ENCODE measurements at regions not wholly inside any gene's neighbourhood (a gene's known extent, or its start where the extent isn't known, plus 50 kb on each side); places are given as distances from the start of the nearest gene placed in this dataset.
"Not testable (repeated sequence)": the region's sequence is repeated elsewhere in the genome, so short reads cannot be mapped to it uniquely, and the experiment has no call there.

DNA sequence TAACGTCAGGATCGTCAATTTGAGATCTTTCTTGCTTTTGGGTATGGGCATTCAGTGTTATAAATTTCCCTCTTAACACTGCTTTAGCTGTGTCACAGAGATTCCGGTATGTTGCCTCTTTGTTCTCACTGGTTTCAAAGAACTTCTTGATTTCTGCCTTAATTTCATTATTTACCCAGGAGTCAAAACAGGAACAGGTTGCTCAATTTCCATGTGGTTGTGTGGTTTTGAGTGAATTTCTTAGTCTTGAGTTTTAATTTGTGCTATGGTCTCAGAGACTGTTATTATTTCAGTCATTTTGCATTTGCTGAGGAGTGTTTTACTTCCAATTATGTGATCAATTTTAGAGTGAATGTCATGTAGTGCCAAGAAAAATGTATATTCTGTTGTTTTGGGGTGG, 153.1 kb downstream of the PCDH17 start:
- FAIRE-seq, result no peak

- FAIRE-seq, result no peak
Observed at GRCh38 chr13:57787058-57787791, 155.7 kb downstream of the PCDH17 start.

DNA sequence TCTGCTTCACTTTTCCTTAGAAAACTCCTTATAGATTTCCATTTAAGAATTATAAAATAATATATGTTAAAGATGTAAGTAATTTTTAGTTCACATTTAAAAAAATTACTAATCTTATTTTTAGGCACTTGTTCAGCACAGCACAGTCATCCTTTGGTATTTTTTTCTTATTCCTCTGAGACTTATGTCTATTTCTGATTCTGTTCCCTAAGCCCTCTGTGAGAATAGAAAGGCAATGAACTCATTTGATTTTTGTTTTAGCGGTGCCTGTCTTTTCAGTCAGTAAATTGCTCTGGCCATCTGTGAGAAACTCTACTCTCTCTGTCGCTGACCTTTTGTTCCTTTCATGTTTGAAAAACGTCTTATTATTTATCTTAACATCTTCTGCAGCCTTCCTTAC, 168.1 kb downstream of the PCDH17 start:
- no peak for FAIRE-seq

DNA sequence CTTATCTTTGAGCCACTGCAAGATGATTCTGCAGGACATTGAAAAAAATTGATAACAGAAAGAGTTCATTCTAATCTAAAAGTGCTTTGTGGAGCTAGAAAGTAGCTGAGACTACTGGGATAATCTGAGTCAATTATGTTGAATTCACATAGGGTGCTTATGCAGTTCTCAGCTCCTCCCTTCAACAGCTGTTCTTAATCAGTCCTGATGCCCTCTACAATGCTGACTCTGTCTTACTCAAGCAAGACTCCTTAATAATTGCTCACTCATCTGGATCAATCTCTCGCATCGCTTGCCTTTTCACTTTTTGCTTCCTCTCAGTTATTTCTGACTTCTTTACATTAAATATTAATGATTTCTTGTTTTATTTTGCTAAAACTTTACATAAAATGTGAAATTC, 182.1 kb downstream of the PCDH17 start:
- no peak for FAIRE-seq

- FAIRE-seq, result no peak
Observed at GRCh38 chr13:57815600-57815999, 184.1 kb downstream of the PCDH17 start.

- FAIRE-seq, result no peak
Observed at GRCh38 chr13:57820924-57821323, 189.4 kb downstream of the PCDH17 start.

- FAIRE-seq, result no peak
Observed at GRCh38 chr13:57823704-57824103, 192.2 kb downstream of the PCDH17 start.

DNA sequence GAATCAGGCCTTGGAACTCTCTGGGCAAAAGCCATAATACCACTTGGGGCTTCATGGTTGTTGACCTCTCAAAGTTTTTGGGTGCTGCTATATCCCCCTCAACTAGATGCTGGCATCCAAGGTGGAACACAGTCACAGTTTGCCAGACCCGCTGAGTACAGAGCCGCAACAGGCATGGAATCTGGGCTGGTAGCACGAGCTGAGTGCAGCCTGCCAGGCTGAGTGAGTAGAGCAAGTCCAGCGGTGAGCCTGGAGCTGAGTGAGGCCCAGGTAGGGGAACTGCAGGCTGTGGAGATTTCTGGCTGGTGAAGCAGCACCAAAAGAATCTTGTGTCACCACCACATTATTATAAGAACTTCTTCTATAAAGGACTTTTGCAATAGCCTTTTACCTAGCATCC, 192.6 kb downstream of the PCDH17 start:
- FAIRE-seq, result no peak

DNA sequence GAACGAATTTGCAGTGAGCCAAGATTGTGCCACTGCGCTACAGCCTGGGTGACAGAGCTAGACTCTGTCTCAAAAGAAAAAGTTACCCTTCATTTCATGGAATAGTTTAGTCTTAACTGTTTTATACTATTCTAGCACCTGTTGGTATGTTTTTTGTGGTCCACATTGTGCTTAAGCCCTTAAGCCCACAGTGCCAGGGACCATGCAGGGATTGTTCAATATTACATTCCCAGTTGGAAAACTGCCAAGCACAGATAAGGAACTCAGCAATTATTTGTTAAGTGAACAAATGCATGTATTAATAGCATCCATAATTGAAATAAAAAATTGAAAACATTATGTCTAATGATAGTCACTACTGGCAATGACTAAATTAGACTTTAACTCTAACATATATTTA, 193.5 kb downstream of the PCDH17 start:
- no peak for FAIRE-seq

DNA sequence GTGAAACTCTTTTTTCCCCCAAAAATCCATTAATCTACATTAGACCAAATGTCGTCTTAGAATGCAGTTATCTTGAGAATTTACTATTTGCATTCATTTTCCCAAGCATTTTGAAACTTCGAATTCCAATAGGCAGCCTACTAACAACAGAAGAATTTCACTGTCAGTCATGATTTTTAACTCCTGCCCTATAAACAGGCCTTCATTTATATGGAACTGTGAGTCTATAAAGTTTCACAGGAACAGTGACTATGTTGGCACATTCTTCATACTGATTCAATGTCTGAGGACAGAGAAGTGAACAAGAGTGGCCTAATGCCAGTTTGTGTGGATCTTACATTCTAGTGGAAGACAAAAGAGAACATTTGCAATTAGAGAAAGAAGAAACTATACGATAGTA, 198.0 kb downstream of the PCDH17 start:
- FAIRE-seq, result no peak

- FAIRE-seq, result no peak
Observed at GRCh38 chr13:57832187-57832586, 200.6 kb downstream of the PCDH17 start.

DNA sequence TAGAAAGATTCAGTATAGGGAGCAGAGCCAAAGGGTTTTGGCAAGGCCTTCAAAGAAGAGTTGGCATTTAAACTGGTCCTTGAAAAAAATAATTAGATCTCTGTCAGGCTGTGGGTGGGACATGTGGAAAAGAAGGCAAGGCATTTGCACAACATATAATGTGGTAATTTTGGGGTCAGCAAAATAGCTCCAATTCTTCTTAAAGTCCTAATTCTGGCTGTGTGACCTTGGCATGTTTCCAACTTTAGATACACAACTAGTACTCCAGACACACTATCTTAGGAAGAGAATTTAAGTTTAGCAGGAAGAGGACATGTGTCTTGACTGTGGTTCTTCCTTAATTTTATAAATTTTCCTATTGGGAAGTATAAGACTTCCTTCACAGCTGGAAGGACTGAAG, 206.3 kb downstream of the PCDH17 start:
- FAIRE-seq, result no peak

DNA sequence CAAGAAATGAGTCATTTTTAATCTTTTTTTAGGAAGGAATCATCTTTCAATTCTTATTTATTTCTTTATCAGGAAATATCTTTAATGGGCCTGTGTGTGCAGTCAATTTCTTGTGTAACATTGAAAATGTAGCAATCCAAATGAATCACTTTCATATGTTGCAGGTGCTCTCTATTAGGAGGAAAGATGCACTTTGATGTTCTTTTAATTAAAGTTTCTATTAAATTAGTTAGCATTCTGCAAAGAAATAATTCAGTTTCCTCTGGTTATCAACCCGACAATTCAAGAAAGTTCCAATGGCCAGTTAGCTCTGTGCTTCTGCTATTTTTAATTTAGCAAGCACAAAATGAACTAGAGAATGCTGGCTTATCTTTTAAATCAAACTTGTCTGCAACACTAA, 212.0 kb downstream of the PCDH17 start:
- no peak for FAIRE-seq

DNA sequence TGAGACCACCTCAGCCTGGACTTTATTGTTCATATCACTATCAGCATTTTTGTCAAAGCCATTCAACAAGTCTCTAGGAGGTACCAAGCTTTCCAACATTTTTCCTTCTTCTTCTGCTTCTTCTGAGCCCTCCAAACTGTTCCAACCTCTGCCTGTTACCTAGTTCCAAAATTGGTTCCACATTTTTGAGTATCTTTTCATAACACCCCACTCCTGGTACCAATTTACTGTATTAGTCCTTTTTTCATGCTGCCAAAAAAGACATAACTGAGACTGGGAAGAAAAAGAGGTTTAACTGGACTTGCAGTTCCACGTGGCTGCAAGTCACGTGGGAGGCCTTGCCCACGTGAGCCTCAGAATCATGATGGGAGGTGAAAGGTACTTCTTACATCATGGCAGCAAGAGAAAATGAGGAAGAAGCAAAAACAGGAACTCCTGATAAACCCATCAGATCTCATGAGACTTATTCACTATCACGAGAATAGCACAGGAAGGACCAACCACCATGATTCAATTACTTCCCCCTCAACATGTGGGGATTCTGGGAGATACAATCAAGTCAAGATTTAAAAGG, 215.1 kb downstream of the PCDH17 start:
- no peak for FAIRE-seq

DNA sequence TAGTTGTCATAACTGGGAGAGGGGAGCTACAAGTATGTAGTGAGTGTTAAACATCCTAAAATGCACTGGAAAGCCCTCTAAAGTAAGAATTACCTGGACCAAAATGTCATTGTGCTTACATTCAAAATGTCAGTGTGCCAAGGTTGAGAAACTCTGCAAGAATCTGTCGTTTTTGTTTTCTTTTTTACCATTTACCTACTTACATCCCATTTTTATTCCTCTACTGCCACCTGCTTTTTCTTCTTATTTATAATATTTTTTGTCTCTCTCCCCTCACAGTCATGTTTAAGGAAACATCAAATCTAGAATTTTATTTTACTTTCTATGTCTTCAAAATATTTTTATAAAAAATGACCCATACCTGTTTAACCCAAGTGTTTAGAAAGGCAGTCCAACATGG, 226.4 kb downstream of the PCDH17 start:
- no peak for FAIRE-seq

DNA sequence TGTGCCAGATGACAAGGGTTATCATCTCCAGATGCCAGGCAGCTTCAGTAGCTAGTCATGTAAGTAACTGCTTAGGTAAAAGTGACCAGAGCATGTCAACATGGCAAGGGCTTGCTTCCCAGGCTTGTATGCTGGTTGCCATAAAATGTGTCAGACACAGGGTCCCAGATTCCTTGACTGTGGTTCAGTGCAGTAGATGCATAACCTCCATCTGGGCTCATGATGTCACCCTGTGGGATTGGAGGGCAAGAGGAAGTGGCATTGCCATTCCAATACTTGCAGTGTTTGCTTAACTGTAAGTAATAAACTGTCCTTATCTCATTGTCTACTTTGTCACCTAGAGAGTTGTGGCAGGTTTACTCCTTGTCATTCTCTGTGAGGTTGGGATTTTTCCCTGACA, 226.8 kb downstream of the PCDH17 start:
- no peak for FAIRE-seq

DNA sequence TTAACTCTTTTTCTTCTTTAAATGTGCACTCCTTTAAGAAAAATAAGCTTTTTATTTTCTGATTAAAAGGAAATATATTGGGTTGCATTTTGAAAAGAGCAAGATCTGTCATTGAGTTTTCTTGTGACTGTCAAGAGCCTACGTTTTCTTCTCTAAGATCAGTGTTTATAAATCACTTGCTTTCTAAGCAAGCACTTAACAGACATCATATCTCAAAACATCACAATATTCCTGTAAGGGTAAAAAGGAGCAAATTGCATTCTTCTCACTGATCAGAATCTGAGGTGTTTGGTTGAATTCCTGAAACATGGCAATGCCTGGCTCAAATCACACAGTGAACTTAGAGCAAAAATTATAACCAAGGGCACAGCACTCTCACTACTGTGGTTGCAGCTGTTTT, 231.3 kb downstream of the PCDH17 start:
- FAIRE-seq, result no peak

DNA sequence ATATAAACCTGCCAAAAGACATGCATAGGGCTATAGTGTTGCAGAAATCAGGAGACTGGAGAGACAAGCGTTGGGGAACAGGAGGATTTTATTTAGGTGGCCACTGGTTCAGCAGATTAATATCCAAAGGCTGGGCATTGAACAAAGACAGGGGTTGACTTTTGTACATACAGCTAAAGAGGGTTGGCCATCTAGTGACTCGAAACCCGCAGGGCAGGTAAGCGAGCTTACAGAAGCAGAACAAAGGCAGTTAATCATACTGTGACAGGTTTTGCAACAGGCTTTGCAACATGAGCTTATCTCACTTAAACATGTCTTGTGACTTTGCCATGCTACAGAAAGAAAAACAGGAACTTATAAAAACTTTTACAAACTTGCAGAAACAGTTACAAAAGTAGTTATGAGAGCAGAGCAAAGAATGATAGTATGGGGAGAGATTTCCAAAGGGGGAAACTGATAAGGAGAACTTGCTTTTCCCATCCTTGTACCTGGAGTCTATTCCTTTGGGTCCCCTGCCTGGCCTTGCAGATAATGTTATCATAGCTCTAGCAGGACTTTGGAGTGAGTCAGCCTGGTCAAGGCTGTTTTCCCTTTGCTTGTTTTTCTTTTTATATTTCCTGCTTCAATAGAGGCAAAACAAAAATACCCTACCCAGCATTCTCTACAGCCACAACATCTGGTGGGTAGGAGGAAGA, 234.2 kb downstream of the PCDH17 start:
- FAIRE-seq, result no peak

DNA sequence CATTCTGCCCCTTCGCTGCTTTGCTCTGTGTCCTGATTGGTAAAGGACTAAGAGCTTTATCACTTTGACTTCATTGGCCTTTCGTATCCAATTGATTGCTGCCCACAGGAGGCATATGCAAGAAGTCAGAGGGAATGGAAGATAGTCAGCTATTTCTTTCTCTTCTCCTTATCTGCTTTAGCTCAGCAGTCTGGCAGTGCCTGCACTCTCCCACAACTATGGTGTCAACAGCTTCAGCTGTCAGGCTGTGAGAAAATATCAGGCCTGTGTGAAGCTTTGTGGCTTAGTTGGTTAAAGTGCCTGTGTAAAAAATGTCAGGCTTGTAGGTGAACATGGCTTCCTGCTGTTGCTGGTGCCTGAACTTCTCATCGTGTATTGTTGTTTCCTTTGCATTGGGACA, 243.0 kb downstream of the PCDH17 start:
- no peak for FAIRE-seq

DNA sequence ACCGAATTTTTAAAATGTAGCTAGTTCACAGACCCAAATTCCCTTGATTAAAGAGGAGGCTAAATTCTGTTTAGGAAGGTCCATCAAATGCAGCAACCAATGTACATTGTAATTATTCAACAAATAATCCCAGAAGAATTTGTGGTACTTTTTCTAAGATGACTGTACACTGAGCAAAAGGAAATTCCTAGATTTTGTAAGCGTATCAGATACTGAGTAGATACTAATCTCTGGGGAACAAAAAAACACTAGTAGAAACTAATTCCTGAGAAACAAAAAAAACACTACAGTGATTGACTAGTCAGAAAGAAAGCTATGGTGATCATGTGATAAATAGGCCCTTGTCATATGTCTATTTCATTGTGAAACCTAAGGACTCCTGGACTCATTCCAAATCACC, 246.1 kb downstream of the PCDH17 start:
- FAIRE-seq, result no peak

DNA sequence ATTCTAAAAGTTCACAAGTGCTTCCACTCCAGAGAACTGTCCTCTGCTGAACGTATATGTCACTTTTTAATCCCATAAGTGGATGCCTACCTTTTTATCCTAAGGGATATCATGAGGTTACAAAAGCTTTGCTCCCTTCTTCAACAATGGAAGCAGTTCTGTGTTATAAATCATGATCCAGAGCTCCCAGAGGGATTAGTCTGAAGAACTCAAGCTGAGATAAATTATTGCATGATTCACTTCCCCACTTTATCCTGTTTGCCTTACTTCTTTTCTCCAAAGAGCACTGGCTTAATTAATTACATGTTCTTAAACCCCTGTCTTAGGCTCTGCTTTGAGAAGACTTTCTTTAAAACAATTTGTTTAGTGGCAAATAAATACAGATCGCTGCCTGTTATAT, 246.7 kb downstream of the PCDH17 start:
- no peak for FAIRE-seq

DNA sequence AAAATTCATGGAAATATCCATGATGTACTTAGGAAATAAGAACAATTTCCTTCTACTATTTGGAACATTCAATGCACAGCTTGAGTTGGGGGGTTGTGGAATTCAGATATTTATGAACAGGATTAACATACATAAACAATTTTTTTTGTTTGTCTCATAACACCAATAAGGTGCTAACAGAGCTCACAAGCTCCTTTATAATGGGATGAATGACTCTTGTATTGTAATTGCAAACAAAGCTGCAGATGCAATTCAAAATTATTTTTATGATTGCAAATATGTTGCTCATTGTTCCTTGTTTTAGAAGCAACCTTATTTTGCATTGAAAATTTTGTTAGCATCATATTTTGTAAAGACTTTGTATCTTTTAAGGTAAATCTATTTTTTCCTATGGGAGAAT, 265.7 kb downstream of the PCDH17 start:
- no peak for FAIRE-seq

DNA sequence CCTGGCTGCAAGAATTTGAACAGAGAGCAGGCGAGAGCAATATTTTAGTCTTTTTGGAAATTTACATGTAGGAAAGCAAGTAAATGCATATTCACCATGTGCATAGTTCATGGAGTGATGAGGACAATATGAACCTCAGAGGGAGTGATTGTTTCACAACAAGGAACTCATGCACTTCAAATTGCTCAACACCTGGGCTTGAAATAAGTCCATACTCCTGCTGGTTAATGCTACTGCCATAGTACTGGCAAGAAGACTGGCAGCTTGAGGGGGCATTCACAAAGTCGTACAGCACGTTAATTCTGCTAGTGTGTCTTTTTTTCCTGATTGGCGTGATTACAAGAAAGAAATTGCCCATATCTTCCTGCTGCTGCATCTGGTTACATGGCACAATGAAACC, 267.6 kb downstream of the PCDH17 start:
- no peak for FAIRE-seq

GRCh38 chr13:57909833-57910232, 278.3 kb downstream of the PCDH17 start:
- FAIRE-seq, result not testable (repeated sequence)

DNA sequence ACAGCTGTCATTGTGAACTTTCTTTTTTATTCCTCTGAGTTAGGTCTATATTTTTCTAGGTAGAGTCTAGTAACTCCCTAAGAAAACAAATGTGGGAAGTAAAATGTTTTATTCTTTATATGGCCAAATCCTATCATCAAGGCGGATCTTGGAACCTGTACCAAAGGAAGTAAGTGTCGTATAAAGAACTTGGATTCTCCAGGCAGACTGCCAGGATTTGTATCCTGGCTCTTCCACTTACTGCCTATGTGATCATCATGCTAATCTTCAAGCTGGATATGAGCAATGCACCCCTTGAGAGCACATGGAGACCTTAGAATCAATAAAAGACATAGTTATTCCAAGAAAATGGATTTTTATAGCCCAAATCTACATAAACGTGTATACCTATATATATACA, 286.5 kb downstream of the PCDH17 start:
- no peak for FAIRE-seq
